ENCODE measurements at regions not wholly inside any gene's neighbourhood (a gene's known extent, or its start where the extent isn't known, plus 50 kb on each side); places are given as distances from the start of the nearest gene placed in this dataset.

GRCh38 chr1:208538078-208538477 lies 293.9 kb upstream of the PLXNA2 start:
- H3K27ac ChIP-seq (ENCODE audit: low read depth, low read length), result no peak overlapping the region
- Mint-ChIP-seq H3K27me3 (ENCODE audit: insufficient read depth) (no peaks in the 10 kb centered on the region), H3K4me3 (no peak overlapping the region), H3K36me3 (ENCODE audit: low read depth) (no peaks in the 10 kb centered on the region), H3K9me3 (no peaks in the 10 kb centered on the region), H3K27ac (no peak overlapping the region), H3K4me1 (peaks cover 37% of the 10 kb centered on the region)
- DNase-seq, result no peak
- H3K36me3 ChIP-seq (ENCODE audit: control insufficient read depth, insufficient read depth, low read length), result no peaks in the 10 kb centered on the region
- H3K27me3 ChIP-seq (ENCODE audit: control insufficient read depth, insufficient read depth, low read length, poor library complexity, severe bottlenecking), result no peaks in the 10 kb centered on the region
- H3K9ac ChIP-seq (ENCODE audit: extremely low read depth, low read length, poor library complexity, severe bottlenecking), result no peak overlapping the region
- peaks cover 28% of the 10 kb centered on the region for H3K4me1 ChIP-seq (ENCODE audit: control insufficient read depth, insufficient read depth, low read length)
- no peak for TF ChIP-seq CTCF (conservative IDR thresholded peaks at IDR 0.05)
- WGBS, 2 experiments (ENCODE audit: insufficient coverage in 1 of 2, insufficient read length in 1 of 2), result 93 to 97% methylated on average over 7 of the region's 7 CpGs
- H3K4me3 ChIP-seq (ENCODE audit: low read length), result no peak overlapping the region
- H3K9me3 ChIP-seq (ENCODE audit: control insufficient read depth, low read length), result no peaks in the 10 kb centered on the region

- 84 to 96% methylated on average over 5 of the region's 5 CpGs for WGBS, 2 experiments (ENCODE audit: insufficient coverage in 1 of 2, insufficient read length in 1 of 2)
- H3K36me3 Mint-ChIP-seq (ENCODE audit: low read depth), result no peaks in the 10 kb centered on the region
- H3K4me1 Mint-ChIP-seq, result peaks cover 32% of the 10 kb centered on the region
Observed at GRCh38 chr1:208538587-208538986, 294.4 kb upstream of the PLXNA2 start.

DNA sequence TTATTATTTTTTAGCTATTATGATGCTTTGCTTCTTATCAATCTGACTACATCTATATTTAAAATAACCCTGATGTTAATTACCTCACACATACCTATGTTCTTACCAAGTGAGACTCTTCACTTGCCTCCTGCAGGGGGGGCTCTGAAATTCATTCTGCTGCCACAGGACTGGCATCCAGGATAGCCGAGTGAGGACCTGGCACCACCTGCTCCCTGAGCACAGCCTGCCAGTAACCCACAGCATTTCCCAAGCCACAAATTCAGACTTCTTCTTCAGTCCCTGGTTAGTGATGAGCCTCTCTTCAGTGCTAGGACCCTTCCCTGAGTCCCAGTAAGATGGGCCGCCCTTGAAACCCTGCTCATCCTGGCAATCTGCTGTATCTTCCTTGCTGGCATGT lies 296.5 kb upstream of the PLXNA2 start:
- Histone ChIP-seq H3K27me3 (ENCODE audit: control insufficient read depth, insufficient read depth, low read length, poor library complexity, severe bottlenecking) (no peaks in the 10 kb centered on the region), H3K9me3 (ENCODE audit: control insufficient read depth, low read length) (no peaks in the 10 kb centered on the region), H3K4me1 (ENCODE audit: control insufficient read depth, insufficient read depth, low read length) (peaks cover 18% of the 10 kb centered on the region), H3K4me3 (ENCODE audit: low read length) (no peak overlapping the region), H3K27ac (ENCODE audit: low read depth, low read length) (no peak overlapping the region), H3K9ac (ENCODE audit: extremely low read depth, low read length, poor library complexity, severe bottlenecking) (no peak overlapping the region), H3K36me3 (ENCODE audit: control insufficient read depth, insufficient read depth, low read length) (no peaks in the 10 kb centered on the region)
- H3K4me1 Mint-ChIP-seq, result peaks cover 23% of the 10 kb centered on the region
- no peak overlapping the region for H3K27ac Mint-ChIP-seq
- DNase-seq, result peak; percentile 55
- H3K9me3 Mint-ChIP-seq, result no peaks in the 10 kb centered on the region
- peak; percentile 39 for TF ChIP-seq CTCF (conservative IDR thresholded peaks at IDR 0.05)
- 90% methylated on average over 2 of the region's 2 CpGs for WGBS, 2 experiments (ENCODE audit: insufficient coverage in 1 of 2, insufficient read length in 1 of 2)
- H3K36me3 Mint-ChIP-seq (ENCODE audit: low read depth), result no peaks in the 10 kb centered on the region
- H3K27me3 Mint-ChIP-seq (ENCODE audit: insufficient read depth), result no peaks in the 10 kb centered on the region
- no peak overlapping the region for H3K4me3 Mint-ChIP-seq

More at GRCh38 chr1:208538587-208538986, 294.4 kb upstream of the PLXNA2 start:
- no peak overlapping the region for H3K4me3 Mint-ChIP-seq
- Histone ChIP-seq H3K4me1 (ENCODE audit: control insufficient read depth, insufficient read depth, low read length) (peaks cover 23% of the 10 kb centered on the region), H3K27ac (ENCODE audit: low read depth, low read length) (no peak overlapping the region), H3K4me3 (ENCODE audit: low read length) (no peak overlapping the region), H3K36me3 (ENCODE audit: control insufficient read depth, insufficient read depth, low read length) (no peaks in the 10 kb centered on the region), H3K9me3 (ENCODE audit: control insufficient read depth, low read length) (no peaks in the 10 kb centered on the region), H3K27me3 (ENCODE audit: control insufficient read depth, insufficient read depth, low read length, poor library complexity, severe bottlenecking) (no peaks in the 10 kb centered on the region), H3K9ac (ENCODE audit: extremely low read depth, low read length, poor library complexity, severe bottlenecking) (no peak overlapping the region)
- no peak overlapping the region for H3K27ac Mint-ChIP-seq
- no peaks in the 10 kb centered on the region for H3K9me3 Mint-ChIP-seq
- H3K27me3 Mint-ChIP-seq (ENCODE audit: insufficient read depth), result no peaks in the 10 kb centered on the region
- no peak for DNase-seq
- no peak for TF ChIP-seq CTCF (conservative IDR thresholded peaks at IDR 0.05)

All from endodermal cell (in vitro differentiated cells).